SK-N-SH (cell line): ENCODE measurements at regions not wholly inside any gene's neighbourhood (a gene's known extent, or its start where the extent isn't known, plus 50 kb on each side); places are given as distances from the start of the nearest gene placed in this dataset.
A peak's percentile ranks its signal among the peaks of the same experiment; 100 is the strongest.

Source experiments
- CTCF ChIA-PET: fragments of 300-600, 350-600 bp; formaldehyde crosslinking; extraction: SDS; loops from one replicate; lab custom pipeline; 2021; lab: Yijun Ruan, JAX
- POLR2A ChIA-PET: fragments of 350-600 bp; sonication (Branson Sonifier 250); formaldehyde crosslinking; extraction: SDS; loops from one replicate; lab custom pipeline; 2020; ENCODE audit warnings: antibody characterized with exemption, inconsistent platforms; lab: Yijun Ruan, JAX
- DNase-seq: peaks from one replicate; pipeline ENCODE4 v3.0.0; 2012
- H2AFZ ChIP-seq: fragments of 200-600 bp; sonication (generic); 2 replicates; pipeline ENCODE4 v1.8.1; 2016; ENCODE audit warnings: antibody characterized with exemption, mild to moderate bottlenecking, low read depth
- H3F3A ChIP-seq: fragments of 200-600 bp; sonication (generic); replicated peaks from 2 replicates; pipeline ENCODE3; 2016; ENCODE audit warnings: antibody characterized with exemption, mild to moderate bottlenecking; ENCODE audit not compliant: insufficient read depth
- H3K27ac ChIP-seq, 2 experiments: fragments of 200-500 bp in 1 of 2; fragments of 200-600 bp in 1 of 2; sonication (Bioruptor generic) in 1 of 2; sonication (generic), shearing (Covaris generic) in 1 of 2; 2 replicates each; pipeline versions ENCODE4 v1.5.1 to v1.6.1; 2014 to 2016; ENCODE audit warnings: low read depth in 2 of 2, inconsistent platforms in 1 of 2, low read length in 1 of 2, mild to moderate bottlenecking in 1 of 2, mixed read lengths in 1 of 2
- H3K27me3 ChIP-seq: fragments of 200-600 bp; sonication (generic), shearing (Covaris generic); 2 replicates; pipeline ENCODE4 v1.6.1; 2016; ENCODE audit warnings: mixed run types; ENCODE audit not compliant: insufficient read depth
- H3K36me3 ChIP-seq, 2 experiments: fragments of 200-500 bp in 1 of 2; fragments of 200-600 bp in 1 of 2; sonication (Bioruptor generic) in 1 of 2; sonication (generic) in 1 of 2; replicated peaks in 1 of 2; 2 replicates each; pipeline versions ENCODE3 to v1.5.1; 2014 to 2016; ENCODE audit warnings: low read length in 1 of 2, mild to moderate bottlenecking in 1 of 2; ENCODE audit not compliant: insufficient read depth in 2 of 2, control insufficient read depth in 1 of 2
- H3K4me1 ChIP-seq, 2 experiments: fragments of 200-500 bp in 1 of 2; fragments of 200-600 bp in 1 of 2; sonication (Bioruptor generic) in 1 of 2; sonication (generic), shearing (Covaris generic) in 1 of 2; 2 replicates each; pipeline versions ENCODE4 v1.5.1 to v1.6.1; 2014 to 2016; ENCODE audit warnings: low read depth in 1 of 2, low read length in 1 of 2, mixed run types in 1 of 2; ENCODE audit not compliant: insufficient read depth in 2 of 2, control insufficient read depth in 1 of 2
- H3K4me2 ChIP-seq: fragments of 200-600 bp; sonication (generic), shearing (Covaris generic); 2 replicates; pipeline ENCODE4 v1.6.1; 2017; ENCODE audit warnings: mixed run types
- H3K4me3 ChIP-seq, 2 experiments: fragments of 200-500 bp in 1 of 2; fragments of 200-600 bp in 1 of 2; sonication (Bioruptor generic) in 1 of 2; sonication (generic), shearing (Covaris generic) in 1 of 2; 2 replicates each; pipeline versions ENCODE4 v1.5.1 to v1.8.1; 2014 to 2016; ENCODE audit warnings: low read depth in 2 of 2, inconsistent platforms in 1 of 2, low read length in 1 of 2, mild to moderate bottlenecking in 1 of 2, mixed read lengths in 1 of 2, moderate library complexity in 1 of 2
- H3K79me2 ChIP-seq: fragments of 200-600 bp; sonication (generic); 2 replicates; pipeline ENCODE4 v1.8.1; 2017; ENCODE audit warnings: mild to moderate bottlenecking; ENCODE audit not compliant: insufficient read depth
- H3K9ac ChIP-seq: fragments of 200-600 bp; sonication (generic); 2 replicates; pipeline ENCODE4 v1.6.1; 2017; ENCODE audit warnings: mixed run types
- H3K9me2 ChIP-seq: fragments of 200-600 bp; sonication (generic); 2 replicates; pipeline ENCODE4 v1.6.1; 2017; ENCODE audit warnings: mixed run types
- H3K9me3 ChIP-seq: fragments of 200-600 bp; sonication (generic); 2 replicates; pipeline ENCODE4 v1.6.1; 2017; ENCODE audit warnings: mixed run types, mild to moderate bottlenecking, moderate library complexity
- H4K20me1 ChIP-seq: fragments of 200-600 bp; sonication (generic); 2 replicates; pipeline ENCODE4 v1.6.1; 2017; ENCODE audit warnings: mild to moderate bottlenecking, mixed run types; ENCODE audit not compliant: insufficient read depth
- CHD2 ChIP-seq: fragments of 150-350 bp; IDR thresholded peaks from 2 replicates; pipeline ENCODE4 v1.6.1; 2018; ENCODE audit warnings: low read length; ENCODE audit not compliant: partially characterized antibody
- ELF1 ChIP-seq: IDR thresholded peaks from 2 replicates; pipeline ENCODE4 v1.4.0; 2012
- FOSL2 ChIP-seq: IDR thresholded peaks from 2 replicates; pipeline ENCODE4 v1.4.0; 2012; ENCODE audit warnings: low read depth, mild to moderate bottlenecking, moderate library complexity, borderline replicate concordance
- FOXJ3 ChIP-seq: sonication (generic); formaldehyde crosslinking; IDR thresholded peaks from 2 replicates; pipeline ENCODE4 v1.5.1; 2020; ENCODE audit warnings: mild to moderate bottlenecking, missing genetic modification reagents
- FOXM1 ChIP-seq: IDR thresholded peaks from 2 replicates; pipeline ENCODE4 v1.4.0; 2012; ENCODE audit warnings: low read depth, mild to moderate bottlenecking
- JUND ChIP-seq: IDR thresholded peaks from 2 replicates; pipeline ENCODE4 v1.4.0; 2012
- MXI1 ChIP-seq: IDR thresholded peaks from 2 replicates; pipeline ENCODE4 v1.6.1; 2012; ENCODE audit warnings: mild to moderate bottlenecking, low read depth, low read length, improper control_type of control experiment
- NFIC ChIP-seq: IDR thresholded peaks from 2 replicates; pipeline ENCODE4 v1.4.0; 2012; ENCODE audit warnings: borderline replicate concordance
- NRF1 ChIP-seq: IDR thresholded peaks from 2 replicates; pipeline ENCODE4 v1.6.1; 2012; ENCODE audit warnings: low read depth, mild to moderate bottlenecking, low read length
- POLR2AphosphoS5 ChIP-seq: IDR thresholded peaks from 2 replicates; pipeline ENCODE4 v1.6.1; 2012; ENCODE audit warnings: low read depth, low read length
- RAD21 ChIP-seq: IDR thresholded peaks from 2 replicates; pipeline ENCODE4 v1.6.1; 2012; ENCODE audit warnings: mild to moderate bottlenecking, low read length
- RXRA ChIP-seq: IDR thresholded peaks from 2 replicates; pipeline ENCODE4 v1.4.0; 2012; ENCODE audit warnings: low read depth, mild to moderate bottlenecking, borderline replicate concordance
- TCF12 ChIP-seq: IDR thresholded peaks from 2 replicates; pipeline ENCODE4 v1.4.0; 2012
- WGBS: methylation state at CpG from one replicate; pipeline ENCODE4 v1.1.6; 2017; ENCODE audit warnings: low lambda C conversion rate; 5-methylcytosine and 5-hydroxymethylcytosine counted together
- TF ChIP-seq, protein P1 (sequence below): IDR thresholded peaks from 2 replicates; pipeline ENCODE4 v1.6.1; 2012; ENCODE audit warnings: mild to moderate bottlenecking, low read depth, low read length, moderate library complexity
- TF ChIP-seq, protein P2 (sequence below): fragments of 200-600 bp; sonication (generic); IDR thresholded peaks from 2 replicates; pipeline ENCODE4 v1.6.1; 2017; ENCODE audit warnings: antibody characterized with exemption, mild to moderate bottlenecking, moderate library complexity

DNA sequence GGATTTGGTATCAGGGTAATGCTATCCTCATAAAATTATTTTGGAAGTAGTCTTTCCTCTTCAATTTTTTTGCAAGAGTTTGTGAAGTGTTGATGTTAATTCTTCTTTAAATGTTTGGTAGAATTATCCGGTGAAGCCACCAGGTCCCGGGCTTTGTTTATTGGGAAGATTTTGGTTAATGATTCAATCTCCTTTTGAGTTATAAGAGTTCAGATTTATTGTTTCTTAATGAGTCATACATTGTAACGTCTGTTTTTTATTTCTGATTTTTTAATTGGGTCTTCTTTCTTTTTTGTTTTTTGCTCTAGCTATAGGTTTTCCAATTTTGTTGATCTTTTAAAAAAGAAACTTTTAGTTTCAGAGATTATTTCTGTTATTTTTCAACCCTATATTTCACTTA is 412.3 kb downstream of the PDGFC start (continued):
- no peak for TF ChIP-seq JUND
- no peak for TF ChIP-seq FOXM1
- TF ChIP-seq, all 33 proteins: peak for 3

DNA sequence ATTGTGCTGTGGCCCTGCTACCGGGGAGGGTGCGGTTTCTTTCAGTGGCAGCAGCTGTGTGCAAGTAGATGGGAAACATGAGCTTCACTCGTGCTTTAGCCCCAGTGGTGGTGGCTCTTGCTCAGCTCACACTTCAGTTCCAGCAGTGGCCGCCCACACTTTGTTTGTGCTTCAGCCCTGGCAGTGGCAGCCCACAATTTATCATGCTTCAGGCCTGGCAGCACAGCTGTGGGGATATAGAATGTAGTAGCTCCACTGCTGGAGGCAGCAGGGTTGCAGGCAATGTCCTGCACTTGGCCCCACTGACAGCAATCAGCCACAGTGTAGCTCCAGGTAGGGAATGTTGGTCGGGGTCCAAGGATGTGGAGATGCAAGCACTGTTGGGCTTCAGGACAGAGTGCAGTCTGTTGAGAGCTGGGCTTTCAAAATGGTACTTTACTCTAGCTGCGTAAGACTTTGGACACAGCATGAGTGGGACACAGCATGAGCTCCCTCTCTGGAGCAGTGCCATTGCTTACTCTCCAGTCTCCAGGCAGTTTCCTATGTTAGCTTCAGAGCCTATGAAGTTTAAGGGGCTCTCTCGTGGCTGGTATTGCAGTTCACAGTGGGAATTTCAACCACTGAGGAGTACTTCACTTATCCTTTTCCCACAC is 413.1 kb downstream of the PDGFC start:
- peak overlapping the region; percentile 32; the same call in 1 of the 2 replicates for H3K4me2 ChIP-seq
- CTCF ChIA-PET: interaction anchor here (1.1 kb wide), 1 partner anchor 35 kb away, joined by 3 read pairs; no protein-coding TSS in a partner anchor
- H4K20me1 ChIP-seq: no peaks in the 10 kb centered on the region
- POLR2A ChIA-PET: no interaction called here
- H3K4me1 ChIP-seq: peaks cover 0 to 7% of the 10 kb centered on the region in 2 experiments; a peak in 2 of 4 replicates
- no peak overlapping the region for H3K4me3 ChIP-seq
- H3K9ac ChIP-seq: no peak overlapping the region
- H3K9me2 ChIP-seq: no peaks in the 10 kb centered on the region
- no peaks in the 10 kb centered on the region; the same call in 1 of the 2 replicates for H3K9me3 ChIP-seq
- TF ChIP-seq NRF1: no peak
- TF ChIP-seq TCF12: no peak
- no peak for TF ChIP-seq FOXJ3 (CRISPR knock-in tag)
- no peak for TF ChIP-seq NFIC
- TF ChIP-seq RXRA: no peak
- TF ChIP-seq, all 33 proteins: peak for 0
- Histone ChIP-seq H3K27me3 (no peaks in the 10 kb centered on the region), H2AFZ (no peak overlapping the region), H3F3A (peaks cover 8% of the 10 kb centered on the region), H3K27ac (peak overlapping the region; percentile 36 to 41; a peak in 2 of 4 replicates), H3K36me3 (no peaks in the 10 kb centered on the region), H3K79me2 (no peaks in the 10 kb centered on the region)
- no peak for DNase-seq
- 52% methylated on average over 4 of the region's 7 CpGs for WGBS

DNA sequence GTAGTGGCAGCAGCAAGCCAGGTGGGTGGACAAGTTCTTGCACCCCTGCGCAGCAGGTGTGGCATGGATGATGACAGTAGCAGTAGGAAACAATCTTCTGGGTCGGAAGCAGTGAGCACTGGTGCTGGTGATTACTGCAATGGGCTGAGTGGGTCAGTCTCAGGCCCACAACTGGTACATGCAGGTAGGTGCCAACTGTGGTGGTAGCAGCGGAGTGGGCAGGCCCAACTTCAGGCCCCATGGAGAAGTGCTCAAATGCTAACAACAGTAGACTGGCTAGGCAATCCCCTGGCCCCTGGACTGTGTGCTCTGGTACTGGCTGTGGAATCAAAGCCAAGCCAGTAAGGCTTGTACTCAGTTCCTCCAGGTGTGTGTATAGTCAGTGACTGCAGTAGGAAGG is 413.7 kb downstream of the PDGFC start:
- no peaks in the 10 kb centered on the region; the same call in 1 of the 2 replicates for H3K9me3 ChIP-seq
- peaks cover 0 to 7% of the 10 kb centered on the region in 2 experiments; a peak in 2 of 4 replicates for H3K4me1 ChIP-seq
- H3K36me3 ChIP-seq: no peaks in the 10 kb centered on the region
- ChIA-PET POLR2A (no interaction called here), CTCF (interaction anchor here (1.1 kb wide), 1 partner anchor 36 kb away, joined by 3 read pairs; no protein-coding TSS in a partner anchor)
- no peak overlapping the region for H3K27ac ChIP-seq
- H3K79me2 ChIP-seq: no peaks in the 10 kb centered on the region
- TF ChIP-seq TCF12 (no peak), POLR2AphosphoS5 (no peak), RXRA (no peak), FOSL2 (no peak), RAD21 (no peak), ELF1 (no peak), MXI1 (no peak), NFIC (no peak), CHD2 (no peak)
- TF ChIP-seq, protein P1, sequence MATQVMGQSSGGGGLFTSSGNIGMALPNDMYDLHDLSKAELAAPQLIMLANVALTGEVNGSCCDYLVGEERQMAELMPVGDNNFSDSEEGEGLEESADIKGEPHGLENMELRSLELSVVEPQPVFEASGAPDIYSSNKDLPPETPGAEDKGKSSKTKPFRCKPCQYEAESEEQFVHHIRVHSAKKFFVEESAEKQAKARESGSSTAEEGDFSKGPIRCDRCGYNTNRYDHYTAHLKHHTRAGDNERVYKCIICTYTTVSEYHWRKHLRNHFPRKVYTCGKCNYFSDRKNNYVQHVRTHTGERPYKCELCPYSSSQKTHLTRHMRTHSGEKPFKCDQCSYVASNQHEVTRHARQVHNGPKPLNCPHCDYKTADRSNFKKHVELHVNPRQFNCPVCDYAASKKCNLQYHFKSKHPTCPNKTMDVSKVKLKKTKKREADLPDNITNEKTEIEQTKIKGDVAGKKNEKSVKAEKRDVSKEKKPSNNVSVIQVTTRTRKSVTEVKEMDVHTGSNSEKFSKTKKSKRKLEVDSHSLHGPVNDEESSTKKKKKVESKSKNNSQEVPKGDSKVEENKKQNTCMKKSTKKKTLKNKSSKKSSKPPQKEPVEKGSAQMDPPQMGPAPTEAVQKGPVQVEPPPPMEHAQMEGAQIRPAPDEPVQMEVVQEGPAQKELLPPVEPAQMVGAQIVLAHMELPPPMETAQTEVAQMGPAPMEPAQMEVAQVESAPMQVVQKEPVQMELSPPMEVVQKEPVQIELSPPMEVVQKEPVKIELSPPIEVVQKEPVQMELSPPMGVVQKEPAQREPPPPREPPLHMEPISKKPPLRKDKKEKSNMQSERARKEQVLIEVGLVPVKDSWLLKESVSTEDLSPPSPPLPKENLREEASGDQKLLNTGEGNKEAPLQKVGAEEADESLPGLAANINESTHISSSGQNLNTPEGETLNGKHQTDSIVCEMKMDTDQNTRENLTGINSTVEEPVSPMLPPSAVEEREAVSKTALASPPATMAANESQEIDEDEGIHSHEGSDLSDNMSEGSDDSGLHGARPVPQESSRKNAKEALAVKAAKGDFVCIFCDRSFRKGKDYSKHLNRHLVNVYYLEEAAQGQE: no peak
- TF ChIP-seq, protein P2, sequence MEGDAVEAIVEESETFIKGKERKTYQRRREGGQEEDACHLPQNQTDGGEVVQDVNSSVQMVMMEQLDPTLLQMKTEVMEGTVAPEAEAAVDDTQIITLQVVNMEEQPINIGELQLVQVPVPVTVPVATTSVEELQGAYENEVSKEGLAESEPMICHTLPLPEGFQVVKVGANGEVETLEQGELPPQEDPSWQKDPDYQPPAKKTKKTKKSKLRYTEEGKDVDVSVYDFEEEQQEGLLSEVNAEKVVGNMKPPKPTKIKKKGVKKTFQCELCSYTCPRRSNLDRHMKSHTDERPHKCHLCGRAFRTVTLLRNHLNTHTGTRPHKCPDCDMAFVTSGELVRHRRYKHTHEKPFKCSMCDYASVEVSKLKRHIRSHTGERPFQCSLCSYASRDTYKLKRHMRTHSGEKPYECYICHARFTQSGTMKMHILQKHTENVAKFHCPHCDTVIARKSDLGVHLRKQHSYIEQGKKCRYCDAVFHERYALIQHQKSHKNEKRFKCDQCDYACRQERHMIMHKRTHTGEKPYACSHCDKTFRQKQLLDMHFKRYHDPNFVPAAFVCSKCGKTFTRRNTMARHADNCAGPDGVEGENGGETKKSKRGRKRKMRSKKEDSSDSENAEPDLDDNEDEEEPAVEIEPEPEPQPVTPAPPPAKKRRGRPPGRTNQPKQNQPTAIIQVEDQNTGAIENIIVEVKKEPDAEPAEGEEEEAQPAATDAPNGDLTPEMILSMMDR: no peak
- no peaks in the 10 kb centered on the region for H4K20me1 ChIP-seq
- DNase-seq: no peak
- no peak overlapping the region for H2AFZ ChIP-seq
- WGBS: 100% methylated on average over 3 of the region's 3 CpGs
- H3K4me3 ChIP-seq: no peak overlapping the region
- H3K27me3 ChIP-seq: no peaks in the 10 kb centered on the region
- H3K9me2 ChIP-seq: no peaks in the 10 kb centered on the region
- no peak overlapping the region for H3K9ac ChIP-seq
- H3K4me2 ChIP-seq: no peak overlapping the region
- H3F3A ChIP-seq: peaks cover 6% of the 10 kb centered on the region
